ENCODE measurements at regions not wholly inside any gene's neighbourhood (a gene's known extent, or its start where the extent isn't known, plus 50 kb on each side); places are given as distances from the start of the nearest gene placed in this dataset.
A peak's percentile ranks its signal among the peaks of the same experiment; 100 is the strongest.

DNA sequence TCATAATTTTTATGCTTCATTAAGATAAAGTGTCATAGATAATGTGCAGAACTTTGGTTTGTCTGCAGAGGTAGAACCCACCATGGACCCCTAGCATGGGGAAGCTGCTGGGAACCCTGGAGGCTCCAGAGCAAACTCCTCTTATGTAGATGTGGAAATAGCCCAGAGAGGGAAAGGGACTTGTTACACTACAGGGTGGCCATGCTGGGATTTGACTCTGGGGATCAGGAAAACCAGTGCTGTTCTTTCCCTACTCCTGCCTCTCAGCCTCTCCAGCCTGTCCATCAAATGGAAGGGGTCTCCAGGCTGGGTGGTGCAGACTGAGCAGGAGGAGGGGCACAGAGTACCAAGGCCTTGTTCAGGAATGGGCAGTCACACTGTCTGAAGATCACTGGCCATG, 54.2 kb downstream of the MSX1 start:
- DNase-seq (ENCODE audit: low spot score) (no peak), ATAC-seq (peak; percentile 49)
- intact Hi-C loops (cut with DNase I): no loop called here

DNA sequence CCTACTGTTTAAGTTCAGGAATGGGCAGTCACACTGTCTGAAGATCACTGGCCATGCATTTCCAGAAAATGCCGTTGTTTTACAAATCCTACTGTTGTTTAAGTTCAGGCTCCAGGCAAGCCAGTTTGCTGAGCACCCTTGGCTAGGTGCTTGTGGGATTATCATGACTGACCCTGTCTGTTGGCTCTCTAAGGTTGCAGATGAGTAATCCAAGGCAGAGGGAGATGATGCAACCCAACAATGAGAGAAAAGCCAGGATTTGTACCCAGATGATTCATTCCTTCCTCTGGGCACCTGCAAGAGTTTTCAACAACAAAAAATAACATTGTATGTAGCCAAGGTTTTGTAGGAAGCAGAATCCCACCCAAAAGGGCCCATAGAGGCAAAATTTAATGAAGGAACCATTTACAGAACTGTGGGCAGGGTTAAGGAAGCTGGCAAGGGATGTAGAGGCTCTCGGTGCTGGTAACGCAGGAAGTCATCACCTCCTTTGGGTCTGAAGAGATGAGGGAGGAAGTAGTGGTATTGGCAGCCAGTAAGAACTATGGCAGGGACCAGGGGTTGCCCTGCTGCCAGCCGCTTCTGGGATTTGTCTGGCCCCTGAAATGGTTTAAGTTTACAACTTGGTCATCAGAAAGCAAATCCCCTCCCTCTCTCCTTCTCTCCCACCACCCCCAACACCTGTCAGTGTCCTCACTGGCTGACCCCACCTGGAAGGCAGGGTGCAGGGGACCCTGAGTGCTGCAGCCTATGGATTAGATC, 54.8 kb downstream of the MSX1 start:
- ATAC-seq: peak; percentile 82
- no peak for DNase-seq (ENCODE audit: low spot score)
- intact Hi-C loops (cut with DNase I): no loop called here

DNA sequence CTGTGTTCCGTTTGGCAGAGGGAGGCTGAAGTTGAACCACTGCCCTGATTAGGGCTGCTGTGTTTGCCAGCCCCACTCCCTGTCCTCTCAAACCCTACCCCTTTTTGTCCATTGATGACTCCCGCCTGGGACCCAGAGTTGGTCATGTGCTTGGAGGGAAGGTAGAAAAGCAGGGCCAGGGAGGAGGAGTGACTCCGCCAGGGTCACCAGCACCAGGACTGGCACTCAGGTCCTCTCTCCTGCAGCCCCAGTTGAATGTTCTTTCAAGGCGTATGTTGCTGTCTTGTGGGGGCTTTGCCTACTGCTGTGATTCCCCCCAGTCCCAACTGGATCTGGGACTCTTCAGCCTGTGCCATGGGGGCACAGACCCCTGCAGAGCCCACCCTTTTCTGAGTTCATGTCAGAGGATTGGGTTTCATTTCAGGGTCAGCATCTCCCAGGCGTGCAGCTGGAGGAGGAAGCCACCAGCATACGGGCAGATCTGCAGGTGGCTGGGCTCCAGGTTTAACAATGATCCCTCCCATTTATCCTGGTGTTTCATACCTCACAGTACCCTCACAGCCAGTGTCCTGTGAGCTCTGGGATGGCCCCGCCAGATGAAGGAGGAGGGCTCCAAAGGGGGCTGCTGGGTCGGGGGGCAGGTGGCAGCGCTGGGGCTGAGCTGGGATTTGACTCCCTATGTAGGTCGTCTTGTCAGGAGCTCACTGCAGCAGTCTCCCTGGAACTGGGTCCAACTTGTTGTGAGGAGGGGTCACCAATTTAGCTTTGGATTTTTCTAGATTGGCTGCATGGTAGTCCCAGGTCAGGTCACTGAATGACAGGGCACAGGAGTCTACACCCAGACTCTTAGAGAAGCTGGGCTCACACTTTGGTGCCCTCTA, 55.7 kb downstream of the MSX1 start:
- intact Hi-C loops (cut with DNase I): no loop called here
- ATAC-seq: peak; percentile 38
- no peak for DNase-seq (ENCODE audit: low spot score)

DNA sequence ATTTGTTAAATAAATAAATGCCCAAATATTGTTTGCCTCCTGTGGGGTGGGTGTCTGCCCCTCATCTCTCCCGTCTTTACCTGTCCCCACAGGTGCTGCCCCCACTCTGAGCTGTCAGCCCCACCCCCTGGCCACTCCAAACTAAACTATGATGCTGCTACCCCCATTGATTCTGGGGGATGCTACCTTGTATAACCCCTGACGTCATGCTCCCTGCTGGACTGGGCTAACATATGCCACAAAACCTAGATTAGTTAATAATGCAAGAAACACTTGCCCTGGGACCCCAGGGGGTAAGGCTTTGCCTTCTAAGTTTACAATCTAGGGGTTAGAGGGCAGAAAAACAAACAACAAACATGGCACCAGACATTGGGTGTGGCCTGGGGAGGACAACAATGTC, 58.6 kb downstream of the MSX1 start:
- DNase-seq (ENCODE audit: low spot score): no peak
- intact Hi-C loops (cut with DNase I): no loop called here
- ATAC-seq: no peak

DNA sequence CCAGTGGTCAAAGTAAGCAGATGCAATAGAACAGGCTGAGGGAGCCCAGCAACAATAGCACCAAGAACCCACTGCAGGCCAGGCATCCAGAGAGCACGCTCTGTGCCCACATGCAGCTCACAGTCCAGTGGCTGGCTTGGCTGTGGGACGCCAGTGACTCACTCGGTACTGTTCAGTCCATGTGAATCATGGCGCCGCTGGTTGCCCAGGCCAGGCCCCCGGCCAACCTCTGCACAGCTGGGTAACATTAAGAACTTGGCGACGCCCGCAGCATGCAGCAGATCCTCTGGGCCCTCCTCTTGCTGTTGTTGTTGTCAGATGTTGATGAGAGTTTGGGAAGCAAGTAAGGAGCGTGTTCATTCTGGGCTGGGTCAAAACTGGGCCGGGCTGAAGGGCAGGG, 60.5 kb downstream of the MSX1 start:
- DNase-seq (ENCODE audit: low spot score) (no peak), ATAC-seq (peak; percentile 71)
- intact Hi-C loops (cut with DNase I): no loop called here

DNA sequence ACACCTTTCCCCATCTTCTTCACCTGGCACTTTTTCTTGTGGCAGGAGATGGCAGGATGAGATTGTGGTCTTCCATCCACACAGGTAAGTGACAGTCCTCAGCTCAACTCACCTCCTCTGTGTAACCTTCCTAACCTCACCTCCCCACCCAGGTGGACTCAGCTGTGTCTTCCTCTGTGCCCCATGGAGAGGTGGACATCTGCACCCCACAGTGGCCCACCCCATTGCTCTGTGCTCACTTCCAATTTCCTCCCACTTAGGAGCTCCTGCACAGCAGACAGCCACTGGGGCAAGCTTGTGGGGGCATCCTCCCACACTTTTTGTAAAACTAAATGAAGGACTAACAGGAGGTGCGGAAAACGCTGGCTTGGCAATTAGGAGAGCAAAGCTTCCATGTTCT, 61.6 kb downstream of the MSX1 start:
- DNase-seq (ENCODE audit: low spot score) (no peak), ATAC-seq (no peak)
- intact Hi-C loops (cut with DNase I): no loop called here

DNA sequence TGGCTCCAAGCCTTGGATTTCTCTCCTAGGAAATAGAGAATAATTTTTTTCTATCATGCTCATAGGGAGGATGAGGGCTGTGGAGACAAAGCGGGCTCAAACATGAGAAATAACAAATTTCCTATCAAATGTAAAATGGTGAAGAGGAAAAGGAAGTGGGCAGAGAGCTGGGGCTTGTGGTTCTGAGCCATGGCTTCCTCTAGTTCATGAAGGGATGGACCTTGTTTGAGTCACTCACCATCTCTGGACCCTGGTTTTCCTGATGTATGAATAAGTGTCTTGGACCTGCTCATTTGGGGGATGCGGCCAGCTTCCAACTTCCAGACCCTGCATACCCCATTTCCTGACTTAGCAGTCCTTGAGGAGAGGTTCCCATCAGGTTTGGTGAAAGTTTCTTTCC, 63.0 kb downstream of the MSX1 start:
- intact Hi-C loops (cut with DNase I): no loop called here
- ATAC-seq (no peak), DNase-seq (ENCODE audit: low spot score) (no peak)

DNA sequence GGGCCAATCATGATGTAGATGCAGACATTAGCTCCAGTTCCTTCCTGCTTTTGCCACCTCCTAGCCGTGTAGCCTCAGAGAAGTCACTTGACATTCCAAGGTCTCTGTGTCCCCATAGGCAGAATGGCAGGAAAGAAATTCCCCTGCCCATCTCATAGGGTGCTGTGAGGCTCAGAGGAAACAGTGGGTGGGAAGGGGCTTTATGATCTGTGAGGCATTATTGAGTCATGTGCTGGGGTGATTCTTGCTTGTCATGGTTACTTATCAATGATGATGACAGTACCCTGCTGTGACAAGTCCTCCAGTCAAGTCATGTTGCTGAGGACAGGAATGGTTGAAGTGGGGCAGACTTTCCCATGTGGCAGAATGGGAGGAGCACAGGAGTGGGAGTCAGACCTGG, 63.7 kb downstream of the MSX1 start:
- DNase-seq (ENCODE audit: low spot score): no peak
- intact Hi-C loops (cut with DNase I): no loop called here
- no peak for ATAC-seq

DNA sequence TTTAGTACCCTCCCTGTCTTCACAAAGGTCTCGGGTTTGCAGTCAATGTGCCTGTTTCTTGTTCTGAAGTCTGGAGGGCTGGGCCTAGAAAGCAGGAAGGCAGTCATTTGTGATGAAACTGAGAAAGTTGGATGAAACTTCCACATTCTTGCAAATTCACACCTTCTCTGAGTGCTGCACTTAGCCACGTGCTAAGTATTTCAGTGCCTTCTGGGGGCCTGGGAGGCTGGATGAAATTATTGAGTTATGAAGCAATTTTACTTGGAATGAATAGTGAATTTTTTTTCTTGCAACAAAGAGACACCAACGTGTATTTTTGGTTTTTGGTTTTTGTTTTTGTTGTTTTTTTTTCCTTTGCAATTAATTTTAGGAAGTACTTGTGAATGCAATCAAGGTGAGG, 71.2 kb downstream of the MSX1 start:
- ATAC-seq (peak; percentile 81), DNase-seq (ENCODE audit: low spot score) (no peak)
- intact Hi-C loops (cut with DNase I): no loop called here

DNA sequence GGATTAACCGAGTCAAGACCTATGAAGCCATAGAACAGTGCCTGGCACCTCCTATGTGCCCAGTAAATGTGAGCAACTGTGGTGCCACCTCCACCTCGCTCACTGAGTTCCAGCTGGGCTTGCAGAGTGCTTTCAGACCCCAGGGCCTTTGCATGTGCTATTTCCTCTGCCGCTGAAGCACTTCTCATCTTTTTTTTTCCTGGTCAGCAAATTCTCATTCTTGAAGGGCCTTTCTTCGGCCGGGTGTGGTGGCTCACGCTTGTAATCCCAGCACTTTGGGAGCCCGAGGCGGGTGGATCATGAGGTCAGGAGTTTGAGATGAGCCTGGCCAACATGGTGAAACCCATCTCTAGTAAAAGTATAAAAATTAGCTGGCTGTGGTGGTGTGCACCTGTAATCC, 76.5 kb downstream of the MSX1 start:
- intact Hi-C loops (cut with DNase I): no loop called here
- DNase-seq (ENCODE audit: low spot score) (no peak), ATAC-seq (no peak)

DNA sequence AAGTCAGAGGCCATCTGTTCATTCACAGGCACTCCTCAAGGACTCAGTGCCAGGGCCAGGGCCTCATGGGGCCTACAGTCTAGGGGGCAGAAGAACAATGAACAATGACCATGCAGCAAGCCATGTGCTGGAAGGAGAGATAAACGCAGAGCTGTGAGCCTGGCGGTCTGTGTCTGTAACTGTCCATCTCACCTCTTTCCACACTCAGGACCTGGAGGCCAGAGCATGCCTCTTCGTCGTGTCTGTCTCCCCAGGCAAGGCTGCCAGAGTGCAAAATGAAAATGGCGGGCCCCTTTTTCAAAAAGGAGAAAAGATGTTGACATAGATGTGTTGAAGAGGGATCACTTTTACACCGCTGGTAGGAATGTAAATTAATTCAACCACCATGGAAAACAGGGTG, 78.5 kb downstream of the MSX1 start:
- DNase-seq (ENCODE audit: low spot score) (no peak), ATAC-seq (no peak)
- intact Hi-C loops (cut with DNase I): no loop called here

DNA sequence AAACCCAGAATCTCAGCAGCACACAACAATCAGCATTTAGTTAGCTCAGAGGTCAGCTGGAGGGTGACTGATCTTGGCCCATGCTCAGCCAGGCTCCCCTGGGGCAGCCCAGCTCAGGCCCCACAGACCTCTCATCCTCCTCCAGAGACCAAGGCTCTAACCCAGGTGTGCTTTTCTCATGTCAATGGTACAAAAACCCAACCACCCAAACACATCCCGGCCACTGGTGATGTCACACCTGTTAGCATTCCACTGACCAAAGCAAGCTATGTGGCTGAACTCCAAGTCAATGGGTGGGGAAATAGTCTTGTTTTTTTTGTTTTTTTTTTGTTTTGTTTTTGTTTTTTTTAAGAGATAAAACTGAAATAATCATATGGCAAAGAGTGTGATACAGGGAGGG, 77.5 kb downstream of the CYTL1 start:
- ATAC-seq: peak; percentile 37
- intact Hi-C loops (cut with DNase I): no loop called here
- DNase-seq (ENCODE audit: low spot score): no peak

DNA sequence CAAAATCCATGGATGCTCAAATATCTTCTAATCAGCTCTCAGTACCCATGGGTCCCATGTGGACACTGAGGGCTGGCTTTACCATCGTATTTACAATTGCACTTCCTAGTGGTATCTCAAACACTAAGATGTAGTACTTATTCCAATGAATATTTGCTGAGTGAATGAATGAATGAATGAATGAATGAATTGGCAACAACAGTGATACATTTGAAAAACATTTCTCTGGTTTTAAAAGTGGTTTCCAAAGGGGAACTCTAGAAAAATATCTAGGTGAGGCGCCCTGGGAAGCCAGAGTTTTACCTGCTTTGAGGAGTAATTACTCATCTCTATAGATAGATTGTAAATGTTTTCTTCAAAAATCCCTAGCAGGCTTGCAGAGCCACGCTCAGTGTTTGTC, 76.6 kb downstream of the CYTL1 start:
- intact Hi-C loops (cut with DNase I): no loop called here
- ATAC-seq (no peak), DNase-seq (ENCODE audit: low spot score) (no peak)

DNA sequence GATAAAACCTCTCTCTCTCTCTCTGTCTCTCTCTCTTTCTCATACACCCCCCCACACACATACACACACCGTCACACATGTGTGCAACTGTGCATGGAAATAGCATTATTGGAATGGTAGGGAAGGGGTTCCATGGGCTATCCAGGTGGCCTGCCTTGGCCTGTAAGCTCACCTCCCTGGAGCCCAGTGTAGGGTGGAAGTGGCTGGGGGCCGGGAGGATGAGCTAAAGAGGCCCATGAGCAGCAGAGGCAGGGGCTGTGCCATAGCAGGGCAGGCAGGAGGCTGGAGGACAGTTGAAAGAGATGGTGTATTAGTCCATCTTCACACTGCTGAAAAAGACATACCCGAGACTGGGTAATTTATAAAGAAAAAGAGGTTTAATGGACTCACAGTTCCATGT, 74.2 kb downstream of the CYTL1 start:
- no peak for ATAC-seq
- intact Hi-C loops (cut with DNase I): no loop called here
- DNase-seq (ENCODE audit: low spot score): no peak

DNA sequence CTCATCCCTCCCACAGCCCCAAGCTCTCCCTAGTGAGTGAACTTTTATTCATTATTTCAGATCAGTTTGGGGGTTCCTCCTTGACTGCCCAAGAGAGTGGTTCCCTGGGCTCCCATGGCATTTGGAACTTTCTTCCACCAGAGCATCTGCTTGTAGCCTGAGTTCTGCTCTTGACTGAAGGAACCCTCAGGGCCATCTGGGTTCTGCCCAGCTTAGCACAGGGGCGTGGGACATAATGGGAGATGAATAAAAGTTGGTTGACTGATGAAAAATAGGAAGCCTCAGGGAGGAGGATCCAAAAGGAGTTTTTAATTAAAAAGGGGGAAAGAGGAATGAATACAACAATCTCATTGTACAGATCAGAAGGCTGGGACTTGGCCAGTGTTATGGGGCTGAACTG, 73.4 kb downstream of the CYTL1 start:
- intact Hi-C loops (cut with DNase I): no loop called here
- ATAC-seq: no peak
- DNase-seq (ENCODE audit: low spot score): no peak

DNA sequence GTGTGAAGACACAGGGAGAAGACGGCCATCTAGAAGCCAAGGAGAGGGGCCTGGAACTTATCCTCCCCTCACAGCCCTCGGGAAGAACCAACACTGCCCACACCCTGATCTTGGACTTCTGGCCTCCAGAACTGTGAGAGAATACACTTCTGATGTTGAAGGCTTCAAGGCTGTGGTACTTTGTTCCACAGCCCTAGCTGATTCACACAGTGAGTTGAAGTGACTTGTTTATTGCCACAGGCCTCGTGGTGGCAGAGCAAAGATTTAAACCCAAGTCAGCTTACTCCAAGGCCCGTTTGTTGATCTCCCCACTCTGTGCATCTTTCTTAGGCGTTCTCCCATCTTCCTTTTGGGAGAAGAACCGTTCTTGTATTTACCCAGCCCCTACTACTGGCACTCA, 72.8 kb downstream of the CYTL1 start:
- ATAC-seq (no peak), DNase-seq (ENCODE audit: low spot score) (no peak)
- intact Hi-C loops (cut with DNase I): no loop called here

DNA sequence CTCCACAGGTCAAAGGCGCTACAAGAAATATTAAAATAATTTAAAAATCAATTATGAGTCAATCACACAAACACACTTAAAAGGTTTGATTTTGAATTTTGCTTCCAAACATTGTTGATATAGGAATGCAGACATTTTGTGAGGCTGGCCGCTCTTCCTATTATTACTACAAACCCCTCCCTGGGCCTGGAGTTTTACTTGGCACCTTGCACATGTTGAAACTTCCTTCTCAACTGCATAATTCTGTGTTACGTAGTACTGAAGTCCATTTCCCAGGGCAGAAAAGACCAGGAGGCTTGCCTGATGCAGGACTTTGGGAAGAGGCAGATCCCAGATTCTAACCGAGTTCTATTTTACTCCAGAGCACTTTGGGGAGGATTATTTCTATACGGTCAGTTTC, 71.5 kb downstream of the CYTL1 start:
- intact Hi-C loops (cut with DNase I): no loop called here
- no peak for DNase-seq (ENCODE audit: low spot score)
- peak; percentile 77 for ATAC-seq

DNA sequence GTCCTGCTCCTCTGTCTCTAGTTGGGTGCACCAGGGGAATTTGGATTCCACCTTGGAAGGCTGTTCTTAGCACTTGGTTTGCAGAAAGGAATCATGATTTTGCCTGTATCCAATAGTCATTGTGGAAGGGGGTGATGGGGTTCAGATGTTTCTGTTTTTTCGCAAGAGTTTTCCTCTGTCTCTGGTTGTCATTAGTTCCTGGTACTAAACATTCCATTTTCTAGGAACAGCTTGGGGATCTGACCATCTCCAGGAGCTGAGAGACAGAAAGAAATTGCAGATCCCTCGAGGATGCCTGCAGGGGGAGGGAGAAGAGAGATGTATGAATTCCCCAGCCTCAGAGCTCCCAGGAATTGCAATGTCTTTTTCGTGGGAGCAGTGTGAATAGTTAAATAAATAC, 70.9 kb downstream of the CYTL1 start:
- intact Hi-C loops (cut with DNase I): no loop called here
- ATAC-seq (peak; percentile 59), DNase-seq (ENCODE audit: low spot score) (no peak)

DNA sequence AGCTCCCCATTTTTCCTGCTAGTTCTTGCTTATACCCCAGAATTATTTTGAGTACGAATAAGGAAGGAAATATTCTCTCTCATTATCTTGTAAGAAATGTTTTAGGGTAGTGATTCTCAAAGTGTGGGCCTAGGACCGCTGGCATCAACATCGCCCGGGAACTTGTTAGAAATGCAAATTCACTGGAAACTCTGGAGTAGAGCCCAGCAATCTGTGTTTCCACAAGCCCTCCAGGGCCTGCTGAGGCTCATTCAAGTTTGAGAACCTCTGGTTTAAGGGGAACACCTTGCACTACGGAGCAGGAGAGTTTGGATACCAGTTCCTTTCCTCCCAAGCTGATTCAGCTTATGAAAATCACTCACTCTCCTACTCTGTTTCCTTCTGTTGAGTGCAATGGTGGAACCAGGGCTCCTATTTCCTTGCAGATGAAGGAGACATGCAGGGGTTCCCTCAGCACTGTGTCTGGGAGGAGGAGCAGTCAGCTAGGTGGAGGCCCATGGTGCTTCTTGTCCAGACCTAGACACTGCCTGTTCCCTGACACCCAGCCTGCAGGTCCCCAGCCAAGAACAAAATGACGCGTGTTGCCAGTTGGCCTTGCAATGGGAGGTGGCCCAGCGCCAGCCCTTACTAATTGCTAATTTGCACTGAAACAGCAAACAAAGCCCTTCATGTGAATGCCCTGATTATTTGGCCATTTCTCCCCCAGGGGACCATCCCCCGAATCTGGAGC, 68.5 kb downstream of the CYTL1 start:
- DNase-seq (ENCODE audit: low spot score) (no peak), ATAC-seq (no peak)
- intact Hi-C loops (cut with DNase I): no loop called here

DNA sequence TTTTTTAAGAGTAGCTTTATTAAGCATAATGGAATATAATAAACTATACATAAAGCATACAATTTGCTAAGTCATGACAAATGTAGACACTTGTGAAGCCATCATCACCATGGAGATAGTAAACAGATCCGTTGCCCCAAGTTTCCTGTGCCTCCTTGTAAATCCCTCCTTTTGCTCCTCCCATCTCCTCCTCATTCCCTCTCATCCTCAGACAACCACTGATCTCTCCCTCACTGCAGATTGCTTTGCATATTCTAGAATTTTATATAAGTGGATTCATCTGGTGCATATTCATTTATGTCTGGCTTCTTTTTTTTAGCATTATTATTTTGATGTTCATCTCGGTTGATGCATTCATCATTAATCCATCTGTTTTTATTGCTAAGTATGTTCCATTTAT, 67.0 kb downstream of the CYTL1 start:
- intact Hi-C loops (cut with DNase I): no loop called here
- DNase-seq (ENCODE audit: low spot score) (no peak), ATAC-seq (no peak)

Data from sciatic nerve (tissue), 2 donors.